Astrocyte (in vitro differentiated cells and primary cell): ENCODE measurements at regions not wholly inside any gene's neighbourhood (a gene's known extent, or its start where the extent isn't known, plus 50 kb on each side); places are given as distances from the start of the nearest gene placed in this dataset.

ENCODE experiments used
- EZH2 ChIP-seq: IDR thresholded peaks from 2 replicates; pipeline ENCODE4 v1.6.1; 2012; ENCODE audit warnings: mild to moderate bottlenecking, low read length, inconsistent platforms; ENCODE audit not compliant: insufficient read depth
- TF ChIP-seq, protein P1 (sequence below): IDR thresholded peaks from 2 replicates; pipeline ENCODE4 v1.5.1; 2011; ENCODE audit warnings: low read depth, mild to moderate bottlenecking, inconsistent platforms, low read length, moderate library complexity; ENCODE audit not compliant: insufficient read depth

DNA sequence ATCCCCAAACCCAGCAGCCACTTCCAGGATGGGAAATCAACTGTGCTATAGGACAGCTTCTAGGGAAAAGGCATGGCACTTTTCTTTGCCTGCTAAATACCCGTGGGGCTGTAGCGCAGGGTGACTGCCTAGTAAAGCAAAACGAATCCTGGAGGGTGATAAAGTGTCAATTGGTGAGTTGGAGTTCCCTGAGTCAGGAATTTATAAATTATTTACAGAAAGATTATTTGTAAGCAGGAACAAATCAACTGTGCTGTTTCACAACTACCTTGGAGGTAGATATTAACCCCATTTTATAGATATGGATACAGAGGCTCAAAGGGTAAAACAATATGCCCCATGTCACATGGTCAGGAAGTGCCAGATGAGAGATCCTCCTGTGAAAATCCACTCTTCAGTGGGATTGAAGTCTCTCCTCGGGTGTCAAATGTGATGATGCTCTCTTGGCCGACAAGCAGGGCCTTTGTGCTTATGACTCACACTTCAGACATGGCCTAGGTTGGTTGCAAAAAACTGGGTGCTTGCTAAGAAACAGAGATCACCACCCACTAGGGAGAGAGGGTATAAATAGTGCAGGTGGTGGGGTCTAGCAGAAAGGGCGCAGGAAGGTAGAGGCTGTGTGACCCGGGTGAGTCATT lies 383.2 kb upstream of the ZMIZ1 start:
- TF ChIP-seq, protein P1, sequence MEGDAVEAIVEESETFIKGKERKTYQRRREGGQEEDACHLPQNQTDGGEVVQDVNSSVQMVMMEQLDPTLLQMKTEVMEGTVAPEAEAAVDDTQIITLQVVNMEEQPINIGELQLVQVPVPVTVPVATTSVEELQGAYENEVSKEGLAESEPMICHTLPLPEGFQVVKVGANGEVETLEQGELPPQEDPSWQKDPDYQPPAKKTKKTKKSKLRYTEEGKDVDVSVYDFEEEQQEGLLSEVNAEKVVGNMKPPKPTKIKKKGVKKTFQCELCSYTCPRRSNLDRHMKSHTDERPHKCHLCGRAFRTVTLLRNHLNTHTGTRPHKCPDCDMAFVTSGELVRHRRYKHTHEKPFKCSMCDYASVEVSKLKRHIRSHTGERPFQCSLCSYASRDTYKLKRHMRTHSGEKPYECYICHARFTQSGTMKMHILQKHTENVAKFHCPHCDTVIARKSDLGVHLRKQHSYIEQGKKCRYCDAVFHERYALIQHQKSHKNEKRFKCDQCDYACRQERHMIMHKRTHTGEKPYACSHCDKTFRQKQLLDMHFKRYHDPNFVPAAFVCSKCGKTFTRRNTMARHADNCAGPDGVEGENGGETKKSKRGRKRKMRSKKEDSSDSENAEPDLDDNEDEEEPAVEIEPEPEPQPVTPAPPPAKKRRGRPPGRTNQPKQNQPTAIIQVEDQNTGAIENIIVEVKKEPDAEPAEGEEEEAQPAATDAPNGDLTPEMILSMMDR: no peak
- no peak for TF ChIP-seq EZH2
